Stomach (tissue), 8 donors: ENCODE measurements at regions not wholly inside any gene's neighbourhood (a gene's known extent, or its start where the extent isn't known, plus 50 kb on each side); places are given as distances from the start of the nearest gene placed in this dataset.
"Not testable (repeated sequence)": the region's sequence is repeated elsewhere in the genome, so short reads cannot be mapped to it uniquely, and the experiment has no call there.

Experiments
- DNase-seq, 2 donors: peaks; one replicate each; pipeline versions ENCODE4 v3.0.0 to v3.0.0-alpha.2; 2013 to 2019
- H3K27ac ChIP-seq, 5 donors: fragments of 200-600 bp in 4 of 5; sonication (generic) in 4 of 5; one replicate each; pipeline ENCODE4 v1.5.1; 2013 to 2019; ENCODE audit warnings: mild to moderate bottlenecking in 1 of 5, moderate library complexity in 1 of 5
- H3K27me3 ChIP-seq, 3 donors: fragments of 200-600 bp; sonication (generic); one replicate each; pipeline ENCODE4 v1.5.1; 2017 to 2019; ENCODE audit warnings: mixed run types in 1 of 3
- H3K36me3 ChIP-seq, 4 donors: fragments of 200-600 bp; sonication (generic); 1 replicate in 3 of 4; 2 replicates in 1 of 4; pipeline ENCODE4 v1.5.1; 2016 to 2019
- H3K4me1 ChIP-seq, 4 donors: fragments of 200-600 bp; sonication (generic); one replicate each; pipeline ENCODE4 v1.5.1; 2016 to 2019
- H3K4me3 ChIP-seq, 4 donors: fragments of 200-600 bp; sonication (generic) in 3 of 4; one replicate each; pipeline ENCODE4 v1.5.1; 2016 to 2019; ENCODE audit warnings: mild to moderate bottlenecking in 1 of 4
- H3K9me3 ChIP-seq, 4 donors: fragments of 200-600 bp; sonication (generic); one replicate each; pipeline ENCODE4 v1.5.1; 2016 to 2019
- EP300 ChIP-seq: sonication (generic); formaldehyde crosslinking; IDR thresholded peaks from one replicate; pipeline ENCODE4 v1.6.1; 2017; ENCODE audit warnings: antibody characterized with exemption
- POLR2A ChIP-seq, 4 donors: fragments of 450-650 bp; IDR thresholded peaks; one replicate each; pipeline ENCODE4 v1.6.1; 2016; ENCODE audit warnings: antibody characterized with exemption in 4 of 4, control low read depth in 2 of 4, mild to moderate bottlenecking in 1 of 4, moderate library complexity in 1 of 4
- POLR2AphosphoS5 ChIP-seq, 3 donors: sonication (generic); formaldehyde crosslinking; IDR thresholded peaks; one replicate each; pipeline ENCODE4 v1.6.1; 2016; ENCODE audit warnings: antibody characterized with exemption in 3 of 3
- WGBS, 5 donors: extraction: QIAGEN DNeasy Blood & Tissue Kit in 3 of 5; methylation state at CpG; one replicate each; pipeline versions ENCODE4 v1.1.5 to v1.1.7; 2013 to 2018; 5-methylcytosine and 5-hydroxymethylcytosine counted together
- intact Hi-C: fragments of 100-400 bp; cut with DNase I; formaldehyde crosslinking; loops from one replicate; pipeline ENCODE4 v1.15.1; 2023; ENCODE audit warnings: low total_unique reads
- TF ChIP-seq, protein P1 (sequence below), 7 experiments: fragments of 450-650 bp in 4 of 7; fragments of 200-600 bp in 3 of 7; sonication (generic) in 3 of 7; IDR thresholded peaks; one replicate each; pipeline ENCODE4 v1.5.1; 2016 to 2019; ENCODE audit warnings: antibody characterized with exemption in 7 of 7, control low read depth in 2 of 7, mild to moderate bottlenecking in 1 of 7
- donor health status: healthy with polysubstance abuse.
- donor health status: Bipolar disorder and iron deficiency.
- donor health status: healthy.

DNA sequence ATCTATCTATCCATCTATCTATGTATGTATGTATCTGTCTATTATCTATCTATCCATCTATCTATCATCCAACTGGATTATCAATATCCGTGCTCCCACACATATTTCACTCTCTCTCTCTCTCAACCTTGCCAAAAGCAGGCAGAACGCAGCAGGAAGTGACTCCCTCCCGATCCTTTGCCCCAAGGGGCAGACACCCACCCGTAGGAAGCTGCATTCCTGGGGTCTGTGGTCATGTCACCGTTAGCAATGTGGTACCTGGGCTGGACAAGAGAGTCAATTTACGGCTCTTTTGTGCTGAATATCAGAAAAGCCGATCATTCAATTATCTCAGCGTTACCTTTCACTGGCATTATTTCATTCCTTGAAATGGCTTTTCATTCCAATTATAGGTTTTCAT, 119.6 kb upstream of the PPP2R3B start:
- H3K36me3 ChIP-seq = no peaks in the 10 kb centered on the region
- H3K9me3 ChIP-seq = peaks cover 0 to 48% (median 17%) of the 10 kb centered on the region in 4 donors
- no peaks in the 10 kb centered on the region for H3K4me1 ChIP-seq
- H3K27ac ChIP-seq = no peak overlapping the region
- no peak for DNase-seq
- H3K4me3 ChIP-seq = no peak overlapping the region
- no peak for TF ChIP-seq POLR2AphosphoS5 (IDR thresholded peaks at IDR 0.05)
- TF ChIP-seq, protein P1, sequence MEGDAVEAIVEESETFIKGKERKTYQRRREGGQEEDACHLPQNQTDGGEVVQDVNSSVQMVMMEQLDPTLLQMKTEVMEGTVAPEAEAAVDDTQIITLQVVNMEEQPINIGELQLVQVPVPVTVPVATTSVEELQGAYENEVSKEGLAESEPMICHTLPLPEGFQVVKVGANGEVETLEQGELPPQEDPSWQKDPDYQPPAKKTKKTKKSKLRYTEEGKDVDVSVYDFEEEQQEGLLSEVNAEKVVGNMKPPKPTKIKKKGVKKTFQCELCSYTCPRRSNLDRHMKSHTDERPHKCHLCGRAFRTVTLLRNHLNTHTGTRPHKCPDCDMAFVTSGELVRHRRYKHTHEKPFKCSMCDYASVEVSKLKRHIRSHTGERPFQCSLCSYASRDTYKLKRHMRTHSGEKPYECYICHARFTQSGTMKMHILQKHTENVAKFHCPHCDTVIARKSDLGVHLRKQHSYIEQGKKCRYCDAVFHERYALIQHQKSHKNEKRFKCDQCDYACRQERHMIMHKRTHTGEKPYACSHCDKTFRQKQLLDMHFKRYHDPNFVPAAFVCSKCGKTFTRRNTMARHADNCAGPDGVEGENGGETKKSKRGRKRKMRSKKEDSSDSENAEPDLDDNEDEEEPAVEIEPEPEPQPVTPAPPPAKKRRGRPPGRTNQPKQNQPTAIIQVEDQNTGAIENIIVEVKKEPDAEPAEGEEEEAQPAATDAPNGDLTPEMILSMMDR (IDR thresholded peaks at IDR 0.05) = no peak
- intact Hi-C loops = no loop called here
- H3K27me3 ChIP-seq = peaks cover 0 to 12% (median 5%) of the 10 kb centered on the region in 3 donors
- WGBS, 5 donors = 51 to 58% (median 55%) methylated on average over 8 of the region's 8 CpGs

DNA sequence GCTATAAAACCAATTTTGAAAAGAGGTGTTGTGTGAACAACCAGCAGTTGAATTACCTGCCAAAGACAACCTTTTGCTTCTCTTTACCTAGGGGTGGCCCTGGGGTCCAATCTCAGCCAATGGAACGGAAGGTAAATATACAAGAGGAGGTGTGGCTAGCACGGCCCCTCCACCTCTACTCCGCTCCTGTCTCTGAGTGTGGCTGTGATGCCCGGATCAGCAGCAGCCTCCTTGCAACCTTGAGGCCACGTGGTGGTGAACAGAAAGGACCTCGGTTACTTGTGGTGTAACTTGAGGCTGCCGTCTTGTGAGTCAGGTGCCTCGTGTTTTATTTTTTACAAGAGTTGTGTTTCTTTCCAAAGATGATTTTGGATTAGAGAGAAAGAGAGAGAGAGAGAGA, 121.5 kb upstream of the PPP2R3B start:
- Histone ChIP-seq H3K4me3 (no peak overlapping the region), H3K36me3 (no peaks in the 10 kb centered on the region), H3K4me1 (no peaks in the 10 kb centered on the region), H3K27me3 (no peaks in the 10 kb centered on the region), H3K9me3 (peaks cover 0 to 43% (median 18%) of the 10 kb centered on the region in 4 donors), H3K27ac (no peak overlapping the region)
- TF ChIP-seq, protein P1 (IDR thresholded peaks at IDR 0.05) = no peak
- TF ChIP-seq EP300 (no peak), POLR2A (IDR thresholded peaks at IDR 0.05) (no peak), POLR2AphosphoS5 (IDR thresholded peaks at IDR 0.05) (no peak)
- intact Hi-C loops = no loop called here
- DNase-seq = no peak
- 80 to 86% (median 84%) methylated on average over 8 of the region's 8 CpGs for WGBS, 5 donors

- H3K4me1 ChIP-seq, H3K27me3 ChIP-seq, H3K4me3 ChIP-seq, H3K36me3 ChIP-seq, DNase-seq, intact Hi-C loops, H3K27ac ChIP-seq: not testable (repeated sequence)
- 66 to 91% (median 80%) methylated on average over 5 of the region's 5 CpGs for WGBS, 5 donors
- peaks cover 0 to 43% (median 18%) of the 10 kb centered on the region in 4 donors for H3K9me3 ChIP-seq
Measured at GRCh38 chrX:508821-509220, 121.8 kb upstream of the SHOX start.

- intact Hi-C loops, DNase-seq, H3K27me3 ChIP-seq, H3K4me1 ChIP-seq, H3K36me3 ChIP-seq, H3K4me3 ChIP-seq, H3K27ac ChIP-seq: not testable (repeated sequence)
- WGBS, 5 donors = 92 to 97% (median 93%) methylated on average over 4 of the region's 4 CpGs
- H3K9me3 ChIP-seq = peaks cover 0 to 43% (median 18%) of the 10 kb centered on the region in 4 donors
Measured at GRCh38 chrX:511089-511488, 119.5 kb upstream of the SHOX start.

- Histone ChIP-seq H3K36me3 (no peaks in the 10 kb centered on the region), H3K9me3 (peaks cover 0 to 26% (median 0%) of the 10 kb centered on the region in 4 donors), H3K4me3 (no peak overlapping the region), H3K27ac (no peak overlapping the region), H3K4me1 (no peaks in the 10 kb centered on the region), H3K27me3 (peaks cover 0 to 9% (median 0%) of the 10 kb centered on the region in 3 donors)
- DNase-seq = no peak
- TF ChIP-seq POLR2A (IDR thresholded peaks at IDR 0.05) = no peak
- TF ChIP-seq, protein P1 (IDR thresholded peaks at IDR 0.05) = no peak
- TF ChIP-seq POLR2AphosphoS5 (IDR thresholded peaks at IDR 0.05) = no peak
- no peak for TF ChIP-seq EP300
- intact Hi-C loops = no loop called here
- 71 to 82% (median 75%) methylated on average over 12 of the region's 12 CpGs for WGBS, 5 donors
Measured at GRCh38 chrX:518319-518718, 112.3 kb upstream of the SHOX start.
